ENCODE measurements at regions not wholly inside any gene's neighbourhood (a gene's known extent, or its start where the extent isn't known, plus 50 kb on each side); places are given as distances from the start of the nearest gene placed in this dataset.

- intact Hi-C loops (cut with DNase I) = no loop called here
- 84% methylated on average over 11 of the region's 11 CpGs for WGBS, 2 donors
- H3K4me3 ChIP-seq = no peak overlapping the region
- no peaks in the 10 kb centered on the region for H3K36me3 ChIP-seq
- H3K4me1 ChIP-seq = peaks cover 0 to 25% (median 6%) of the 10 kb centered on the region in 9 donors
- no peaks in the 10 kb centered on the region for H3K27me3 ChIP-seq
- no peak for TF ChIP-seq CTCF (IDR thresholded peaks at IDR 0.05)
- no peaks in the 10 kb centered on the region for H3K9me3 ChIP-seq
- ATAC-seq = peak in 2 of 8 donors; percentile 41 to 56
- H3K27ac ChIP-seq = peak overlapping the region in 1 of 10 donors; percentile 43
- DNase-seq = no peak
Measured at GRCh38 chr6:14665827-14666724, 548.5 kb downstream of the CD83 start.

- H3K27ac ChIP-seq = peak overlapping the region in 1 of 10 donors; percentile 15
- 69 to 74% methylated on average over 7 of the region's 7 CpGs for WGBS, 2 donors
- no peak for TF ChIP-seq CTCF (IDR thresholded peaks at IDR 0.05)
- H3K36me3 ChIP-seq = no peaks in the 10 kb centered on the region
- ATAC-seq (no peak), DNase-seq (no peak)
- H3K4me3 ChIP-seq = no peak overlapping the region
- intact Hi-C loops (cut with DNase I) = no loop called here
- peaks cover 0 to 20% (median 13%) of the 10 kb centered on the region in 9 donors for H3K4me1 ChIP-seq
- H3K9me3 ChIP-seq = no peaks in the 10 kb centered on the region
- no peaks in the 10 kb centered on the region for H3K27me3 ChIP-seq
Measured at GRCh38 chr6:14670806-14671205, 553.2 kb downstream of the CD83 start.

GRCh38 chr6:14671261-14671681 lies 553.7 kb downstream of the CD83 start:
- Histone ChIP-seq H3K4me3 (no peak overlapping the region), H3K9me3 (no peaks in the 10 kb centered on the region), H3K27ac (peak overlapping the region in 1 of 10 donors; percentile 15), H3K27me3 (no peaks in the 10 kb centered on the region), H3K4me1 (peaks cover 0 to 20% (median 13%) of the 10 kb centered on the region in 9 donors), H3K36me3 (no peaks in the 10 kb centered on the region)
- DNase-seq = peak; percentile 47 to 49
- 8 to 11% methylated on average over 1 of the region's 1 CpG for WGBS, 2 donors
- peak in 4 of 8 donors; percentile 33 to 75 (median 52) for ATAC-seq
- intact Hi-C loops (cut with DNase I) = no loop called here
- no peak for TF ChIP-seq CTCF (IDR thresholded peaks at IDR 0.05)

- no peak for TF ChIP-seq CTCF (IDR thresholded peaks at IDR 0.05)
- peaks cover 0 to 20% (median 13%) of the 10 kb centered on the region in 9 donors for H3K4me1 ChIP-seq
- no peaks in the 10 kb centered on the region for H3K27me3 ChIP-seq
- intact Hi-C loops (cut with DNase I) = no loop called here
- no peak overlapping the region for H3K27ac ChIP-seq
- no peaks in the 10 kb centered on the region for H3K36me3 ChIP-seq
- ATAC-seq (no peak), DNase-seq (no peak)
- H3K9me3 ChIP-seq = no peaks in the 10 kb centered on the region
- no peak overlapping the region for H3K4me3 ChIP-seq
- WGBS, 2 donors = 92 to 96% methylated on average over 1 of the region's 1 CpG
Measured at GRCh38 chr6:14671937-14672336, 554.4 kb downstream of the CD83 start.
